SK-N-SH (cell line): ENCODE measurements at regions not wholly inside any gene's neighbourhood (a gene's known extent, or its start where the extent isn't known, plus 50 kb on each side); places are given as distances from the start of the nearest gene placed in this dataset.

Experiments
- CTCF ChIA-PET: fragments of 300-600, 350-600 bp; formaldehyde crosslinking; extraction: SDS; loops from one replicate; lab custom pipeline; 2021; lab: Yijun Ruan, JAX
- POLR2A ChIA-PET: fragments of 350-600 bp; sonication (Branson Sonifier 250); formaldehyde crosslinking; extraction: SDS; loops from one replicate; lab custom pipeline; 2020; ENCODE audit warnings: antibody characterized with exemption, inconsistent platforms; lab: Yijun Ruan, JAX
- DNase-seq: peaks from one replicate; pipeline ENCODE4 v3.0.0; 2012
- H2AFZ ChIP-seq: fragments of 200-600 bp; sonication (generic); 2 replicates; pipeline ENCODE4 v1.8.1; 2016; ENCODE audit warnings: antibody characterized with exemption, mild to moderate bottlenecking, low read depth
- H3F3A ChIP-seq: fragments of 200-600 bp; sonication (generic); replicated peaks from 2 replicates; pipeline ENCODE3; 2016; ENCODE audit warnings: antibody characterized with exemption, mild to moderate bottlenecking; ENCODE audit not compliant: insufficient read depth
- H3K27ac ChIP-seq, 2 experiments: fragments of 200-500 bp in 1 of 2; fragments of 200-600 bp in 1 of 2; sonication (Bioruptor generic) in 1 of 2; sonication (generic), shearing (Covaris generic) in 1 of 2; 2 replicates each; pipeline versions ENCODE4 v1.5.1 to v1.6.1; 2014 to 2016; ENCODE audit warnings: low read depth in 2 of 2, inconsistent platforms in 1 of 2, low read length in 1 of 2, mild to moderate bottlenecking in 1 of 2, mixed read lengths in 1 of 2
- H3K27me3 ChIP-seq: fragments of 200-600 bp; sonication (generic), shearing (Covaris generic); 2 replicates; pipeline ENCODE4 v1.6.1; 2016; ENCODE audit warnings: mixed run types; ENCODE audit not compliant: insufficient read depth
- H3K36me3 ChIP-seq, 2 experiments: fragments of 200-500 bp in 1 of 2; fragments of 200-600 bp in 1 of 2; sonication (Bioruptor generic) in 1 of 2; sonication (generic) in 1 of 2; replicated peaks in 1 of 2; 2 replicates each; pipeline versions ENCODE3 to v1.5.1; 2014 to 2016; ENCODE audit warnings: low read length in 1 of 2, mild to moderate bottlenecking in 1 of 2; ENCODE audit not compliant: insufficient read depth in 2 of 2, control insufficient read depth in 1 of 2
- H3K4me1 ChIP-seq, 2 experiments: fragments of 200-500 bp in 1 of 2; fragments of 200-600 bp in 1 of 2; sonication (Bioruptor generic) in 1 of 2; sonication (generic), shearing (Covaris generic) in 1 of 2; 2 replicates each; pipeline versions ENCODE4 v1.5.1 to v1.6.1; 2014 to 2016; ENCODE audit warnings: low read depth in 1 of 2, low read length in 1 of 2, mixed run types in 1 of 2; ENCODE audit not compliant: insufficient read depth in 2 of 2, control insufficient read depth in 1 of 2
- H3K4me2 ChIP-seq: fragments of 200-600 bp; sonication (generic), shearing (Covaris generic); 2 replicates; pipeline ENCODE4 v1.6.1; 2017; ENCODE audit warnings: mixed run types
- H3K4me3 ChIP-seq, 2 experiments: fragments of 200-500 bp in 1 of 2; fragments of 200-600 bp in 1 of 2; sonication (Bioruptor generic) in 1 of 2; sonication (generic), shearing (Covaris generic) in 1 of 2; 2 replicates each; pipeline versions ENCODE4 v1.5.1 to v1.8.1; 2014 to 2016; ENCODE audit warnings: low read depth in 2 of 2, inconsistent platforms in 1 of 2, low read length in 1 of 2, mild to moderate bottlenecking in 1 of 2, mixed read lengths in 1 of 2, moderate library complexity in 1 of 2
- H3K79me2 ChIP-seq: fragments of 200-600 bp; sonication (generic); 2 replicates; pipeline ENCODE4 v1.8.1; 2017; ENCODE audit warnings: mild to moderate bottlenecking; ENCODE audit not compliant: insufficient read depth
- H3K9ac ChIP-seq: fragments of 200-600 bp; sonication (generic); 2 replicates; pipeline ENCODE4 v1.6.1; 2017; ENCODE audit warnings: mixed run types
- H3K9me2 ChIP-seq: fragments of 200-600 bp; sonication (generic); 2 replicates; pipeline ENCODE4 v1.6.1; 2017; ENCODE audit warnings: mixed run types
- H3K9me3 ChIP-seq: fragments of 200-600 bp; sonication (generic); 2 replicates; pipeline ENCODE4 v1.6.1; 2017; ENCODE audit warnings: mixed run types, mild to moderate bottlenecking, moderate library complexity
- H4K20me1 ChIP-seq: fragments of 200-600 bp; sonication (generic); 2 replicates; pipeline ENCODE4 v1.6.1; 2017; ENCODE audit warnings: mild to moderate bottlenecking, mixed run types; ENCODE audit not compliant: insufficient read depth
- CHD2 ChIP-seq: fragments of 150-350 bp; IDR thresholded peaks from 2 replicates; pipeline ENCODE4 v1.6.1; 2018; ENCODE audit warnings: low read length; ENCODE audit not compliant: partially characterized antibody
- ELF1 ChIP-seq: IDR thresholded peaks from 2 replicates; pipeline ENCODE4 v1.4.0; 2012
- EP300 ChIP-seq, 2 experiments: IDR thresholded peaks; 2 replicates each; pipeline versions ENCODE4 v1.4.0 to v1.6.1; 2012; ENCODE audit warnings: borderline replicate concordance in 1 of 2, low read depth in 1 of 2, low read length in 1 of 2
- FOSL2 ChIP-seq: IDR thresholded peaks from 2 replicates; pipeline ENCODE4 v1.4.0; 2012; ENCODE audit warnings: low read depth, mild to moderate bottlenecking, moderate library complexity, borderline replicate concordance
- FOXJ3 ChIP-seq: sonication (generic); formaldehyde crosslinking; IDR thresholded peaks from 2 replicates; pipeline ENCODE4 v1.5.1; 2020; ENCODE audit warnings: mild to moderate bottlenecking, missing genetic modification reagents
- GABPA ChIP-seq: IDR thresholded peaks from 2 replicates; pipeline ENCODE4 v1.4.0; 2012; ENCODE audit warnings: low read depth, mild to moderate bottlenecking
- GATA2 ChIP-seq: sonication (generic); formaldehyde crosslinking; IDR thresholded peaks from 2 replicates; pipeline ENCODE4 v1.5.0; 2020; ENCODE audit warnings: mild to moderate bottlenecking, missing genetic modification reagents
- IRF3 ChIP-seq: fragments of 150-350 bp; IDR thresholded peaks from 2 replicates; pipeline ENCODE4 v1.6.1; 2016; ENCODE audit warnings: mild to moderate bottlenecking, low read depth, low read length
- MEF2A ChIP-seq: IDR thresholded peaks from 2 replicates; pipeline ENCODE4 v1.4.0; 2012; ENCODE audit warnings: low read depth, borderline replicate concordance
- MXI1 ChIP-seq: IDR thresholded peaks from 2 replicates; pipeline ENCODE4 v1.6.1; 2012; ENCODE audit warnings: mild to moderate bottlenecking, low read depth, low read length, improper control_type of control experiment
- NFIC ChIP-seq: IDR thresholded peaks from 2 replicates; pipeline ENCODE4 v1.4.0; 2012; ENCODE audit warnings: borderline replicate concordance
- NRF1 ChIP-seq: IDR thresholded peaks from 2 replicates; pipeline ENCODE4 v1.6.1; 2012; ENCODE audit warnings: low read depth, mild to moderate bottlenecking, low read length
- POLR2AphosphoS5 ChIP-seq: IDR thresholded peaks from 2 replicates; pipeline ENCODE4 v1.6.1; 2012; ENCODE audit warnings: low read depth, low read length
- RAD21 ChIP-seq: IDR thresholded peaks from 2 replicates; pipeline ENCODE4 v1.6.1; 2012; ENCODE audit warnings: mild to moderate bottlenecking, low read length
- REST ChIP-seq: IDR thresholded peaks from 2 replicates; pipeline ENCODE4 v1.6.1; 2012; ENCODE audit warnings: mild to moderate bottlenecking, low read depth, low read length, moderate library complexity
- RFX5 ChIP-seq: IDR thresholded peaks from 2 replicates; pipeline ENCODE4 v1.6.1; 2012; ENCODE audit warnings: mild to moderate bottlenecking, improper control_type of control experiment, low read length
- RXRA ChIP-seq: IDR thresholded peaks from 2 replicates; pipeline ENCODE4 v1.4.0; 2012; ENCODE audit warnings: low read depth, mild to moderate bottlenecking, borderline replicate concordance
- SIN3A ChIP-seq: IDR thresholded peaks from 2 replicates; pipeline ENCODE4 v1.6.1; 2012; ENCODE audit warnings: low read depth, mild to moderate bottlenecking, low read length, moderate library complexity, borderline replicate concordance
- TAF1 ChIP-seq: IDR thresholded peaks from 2 replicates; pipeline ENCODE4 v1.6.1; 2012; ENCODE audit warnings: low read depth, mild to moderate bottlenecking, low read length, moderate library complexity, borderline replicate concordance
- TEAD4 ChIP-seq: IDR thresholded peaks from 2 replicates; pipeline ENCODE4 v1.4.0; 2012; ENCODE audit warnings: mild to moderate bottlenecking, borderline replicate concordance; ENCODE audit not compliant: insufficient read depth
- ZBTB33 ChIP-seq: IDR thresholded peaks from 2 replicates; pipeline ENCODE4 v1.4.0; 2012; ENCODE audit warnings: low read depth, borderline replicate concordance
- WGBS: methylation state at CpG from one replicate; pipeline ENCODE4 v1.1.6; 2017; ENCODE audit warnings: low lambda C conversion rate; 5-methylcytosine and 5-hydroxymethylcytosine counted together
- TF ChIP-seq, protein P1 (sequence below): IDR thresholded peaks from 2 replicates; pipeline ENCODE4; 2012

GRCh38 chr6:149249370-149250357 is 67.8 kb upstream of the TAB2 start (continued):
- TF ChIP-seq EP300 (IDR thresholded peaks at IDR 0.05; ENCODE audit: borderline replicate concordance in 1 of 2, low read depth in 1 of 2, low read length in 1 of 2) (no peak), POLR2AphosphoS5 (no peak), TAF1 (no peak), RFX5 (no peak), GATA2 (CRISPR knock-in tag) (no peak)
- TF ChIP-seq, protein P1, sequence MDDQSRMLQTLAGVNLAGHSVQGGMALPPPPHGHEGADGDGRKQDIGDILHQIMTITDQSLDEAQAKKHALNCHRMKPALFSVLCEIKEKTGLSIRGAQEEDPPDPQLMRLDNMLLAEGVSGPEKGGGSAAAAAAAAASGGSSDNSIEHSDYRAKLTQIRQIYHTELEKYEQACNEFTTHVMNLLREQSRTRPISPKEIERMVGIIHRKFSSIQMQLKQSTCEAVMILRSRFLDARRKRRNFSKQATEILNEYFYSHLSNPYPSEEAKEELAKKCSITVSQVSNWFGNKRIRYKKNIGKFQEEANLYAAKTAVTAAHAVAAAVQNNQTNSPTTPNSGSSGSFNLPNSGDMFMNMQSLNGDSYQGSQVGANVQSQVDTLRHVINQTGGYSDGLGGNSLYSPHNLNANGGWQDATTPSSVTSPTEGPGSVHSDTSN, result no peak

GRCh38 chr6:149250951-149251350 is 66.6 kb upstream of the TAB2 start:
- no peaks in the 10 kb centered on the region for H4K20me1 ChIP-seq
- no peaks in the 10 kb centered on the region for H3K4me1 ChIP-seq
- no peaks in the 10 kb centered on the region for H3K27me3 ChIP-seq
- H3F3A ChIP-seq, result no peaks in the 10 kb centered on the region
- no peak overlapping the region for H3K4me3 ChIP-seq
- ChIA-PET CTCF (interaction anchor here (1.3 kb wide), 1 partner anchor 16 kb away, joined by 3 read pairs; no protein-coding TSS in a partner anchor), POLR2A (no interaction called here)
- H2AFZ ChIP-seq, result no peak overlapping the region
- H3K9ac ChIP-seq, result no peak overlapping the region
- no peak overlapping the region for H3K27ac ChIP-seq
- no peaks in the 10 kb centered on the region for H3K79me2 ChIP-seq
- WGBS, result 80% methylated on average over 8 of the region's 8 CpGs
- H3K9me3 ChIP-seq, result no peaks in the 10 kb centered on the region
- H3K9me2 ChIP-seq, result no peaks in the 10 kb centered on the region
- H3K36me3 ChIP-seq, result no peaks in the 10 kb centered on the region
- no peak for DNase-seq
- H3K4me2 ChIP-seq, result no peak overlapping the region
- TF ChIP-seq RAD21, result no peak
- TF ChIP-seq TEAD4, result no peak
- no peak for TF ChIP-seq GABPA
- TF ChIP-seq CHD2, result no peak
- TF ChIP-seq FOXJ3 (CRISPR knock-in tag), result no peak
- no peak for TF ChIP-seq RXRA
- TF ChIP-seq TAF1, result no peak
- no peak for TF ChIP-seq ZBTB33
- TF ChIP-seq SIN3A, result no peak
- no peak for TF ChIP-seq MEF2A
- no peak for TF ChIP-seq NFIC
- TF ChIP-seq MXI1, result no peak
- TF ChIP-seq ELF1, result no peak
- no peak for TF ChIP-seq FOSL2
- TF ChIP-seq NRF1, result no peak
- no peak for TF ChIP-seq IRF3
- no peak for TF ChIP-seq REST
- no peak for TF ChIP-seq EP300 (IDR thresholded peaks at IDR 0.05; ENCODE audit: borderline replicate concordance in 1 of 2, low read depth in 1 of 2, low read length in 1 of 2)
